Astrocyte (in vitro differentiated cells and primary cell): ENCODE measurements at regions not wholly inside any gene's neighbourhood (a gene's known extent, or its start where the extent isn't known, plus 50 kb on each side); places are given as distances from the start of the nearest gene placed in this dataset.

Experiments
- DNase-seq: peaks from one replicate; pipeline ENCODE4 v3.0.0-alpha.2; 2010; ENCODE audit warnings: low read depth
- FAIRE-seq: peaks from 2 replicates; lab custom pipeline; 2011; peaks lifted over from hg19 to GRCh38; lab: Jason Lieb, UNC
- H2AFZ ChIP-seq: 2 replicates; pipeline ENCODE4 v1.6.0; 2012; ENCODE audit warnings: low read depth, low read length, inconsistent platforms
- H3K27ac ChIP-seq: 2 replicates; pipeline ENCODE4 v1.5.1; 2011; ENCODE audit warnings: low read depth, low read length, inconsistent platforms
- H3K27me3 ChIP-seq: 2 replicates; pipeline ENCODE4 v1.6.0; 2011; ENCODE audit warnings: low read length, inconsistent platforms; ENCODE audit not compliant: insufficient read depth
- H3K36me3 ChIP-seq: 2 replicates; pipeline ENCODE4 v1.5.1; 2011; ENCODE audit warnings: low read length, inconsistent platforms; ENCODE audit not compliant: insufficient read depth
- H3K4me1 ChIP-seq: 2 replicates; pipeline ENCODE4 v1.5.1; 2011; ENCODE audit warnings: low read length, inconsistent platforms; ENCODE audit not compliant: insufficient read depth
- H3K4me2 ChIP-seq: 2 replicates; pipeline ENCODE4 v1.6.0; 2012; ENCODE audit warnings: low read length, inconsistent platforms
- H3K4me3 ChIP-seq: 2 replicates; pipeline ENCODE4 v1.5.1; 2011; ENCODE audit warnings: low read depth, mild to moderate bottlenecking, low read length, inconsistent platforms; ENCODE audit not compliant: insufficient read depth
- H3K79me2 ChIP-seq: 2 replicates; pipeline ENCODE4 v1.6.0; 2012; ENCODE audit warnings: mild to moderate bottlenecking, low read length, inconsistent platforms; ENCODE audit not compliant: insufficient read depth
- H3K9ac ChIP-seq: 2 replicates; pipeline ENCODE4 v1.6.0; 2012; ENCODE audit warnings: mild to moderate bottlenecking, low read length, inconsistent platforms
- H3K9me3 ChIP-seq: 2 replicates; pipeline ENCODE4 v1.5.1; 2012; ENCODE audit warnings: low read depth, mild to moderate bottlenecking, low read length, inconsistent platforms; ENCODE audit not compliant: insufficient read depth
- H4K20me1 ChIP-seq: 2 replicates; pipeline ENCODE4 v1.6.0; 2012; ENCODE audit warnings: low read length, inconsistent platforms; ENCODE audit not compliant: insufficient read depth
- H3K27ac Mint-ChIP-seq: one replicate; pipeline ENCODE4 v1.8.0; 2021; ENCODE audit warnings: mild to moderate bottlenecking, mixed read lengths; ENCODE audit not compliant: unreplicated experiment
- H3K27me3 Mint-ChIP-seq: one replicate; pipeline ENCODE4 v1.8.0; 2021; ENCODE audit warnings: low read depth, mixed read lengths; ENCODE audit not compliant: unreplicated experiment
- H3K36me3 Mint-ChIP-seq: one replicate; pipeline ENCODE4 v1.8.0; 2021; ENCODE audit warnings: low read depth, mixed read lengths; ENCODE audit not compliant: unreplicated experiment
- H3K4me1 Mint-ChIP-seq: one replicate; pipeline ENCODE4 v1.8.0; 2021; ENCODE audit warnings: low read depth, mixed read lengths; ENCODE audit not compliant: unreplicated experiment
- H3K4me3 Mint-ChIP-seq: one replicate; pipeline ENCODE4 v1.8.0; 2021; ENCODE audit warnings: mild to moderate bottlenecking, moderate library complexity, mixed read lengths; ENCODE audit not compliant: unreplicated experiment
- H3K9me3 Mint-ChIP-seq: one replicate; pipeline ENCODE4 v1.8.0; 2021; ENCODE audit warnings: mild to moderate bottlenecking, mixed read lengths; ENCODE audit not compliant: unreplicated experiment
- EZH2 ChIP-seq: IDR thresholded peaks from 2 replicates; pipeline ENCODE4 v1.6.1; 2012; ENCODE audit warnings: mild to moderate bottlenecking, low read length, inconsistent platforms; ENCODE audit not compliant: insufficient read depth
- TF ChIP-seq, protein P1 (sequence below): IDR thresholded peaks from 2 replicates; pipeline ENCODE4 v1.5.1; 2011; ENCODE audit warnings: low read depth, mild to moderate bottlenecking, inconsistent platforms, low read length, moderate library complexity; ENCODE audit not compliant: insufficient read depth

DNA sequence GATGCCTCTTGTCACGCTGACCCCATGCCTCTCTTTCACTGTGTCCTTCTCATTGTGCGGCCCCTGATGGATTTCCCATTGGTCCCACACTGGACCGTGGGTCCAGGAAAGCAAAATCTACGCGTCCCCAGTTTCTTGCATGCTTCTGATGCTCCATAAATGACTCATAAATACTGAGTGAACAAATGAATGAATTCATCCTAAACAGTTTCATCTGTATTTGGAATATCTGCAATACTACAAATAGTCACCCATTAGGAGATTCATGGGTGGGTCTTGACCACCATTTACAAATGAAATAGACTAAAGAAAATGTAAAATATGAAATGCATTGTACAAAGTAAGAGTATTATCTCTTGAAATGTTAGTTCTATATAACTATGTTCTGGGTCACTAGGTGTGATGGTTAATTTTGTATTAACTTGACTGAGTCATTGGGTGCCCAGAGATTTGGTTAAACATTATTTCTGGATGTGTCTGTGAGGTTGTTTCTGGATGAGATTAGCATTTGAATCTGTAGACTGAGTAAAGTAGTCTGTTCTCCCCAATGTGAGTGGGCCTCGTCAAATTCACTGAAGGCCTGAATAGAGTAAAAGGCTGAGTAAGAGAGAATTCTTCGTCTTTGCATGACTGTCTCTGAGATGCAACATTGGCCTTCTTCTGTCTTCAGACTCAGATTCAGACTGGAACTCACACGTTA, 448.7 kb downstream of the PREX1 start:
- Mint-ChIP-seq H3K36me3 (no peaks in the 10 kb centered on the region), H3K27ac (no peak overlapping the region), H3K4me1 (no peaks in the 10 kb centered on the region), H3K27me3 (peaks cover 33% of the 10 kb centered on the region), H3K4me3 (no peak overlapping the region), H3K9me3 (peaks cover 1% of the 10 kb centered on the region)
- Histone ChIP-seq H3K4me2 (no peak overlapping the region), H3K4me1 (peaks cover 4% of the 10 kb centered on the region), H3K4me3 (no peak overlapping the region), H3K79me2 (no peaks in the 10 kb centered on the region), H4K20me1 (no peaks in the 10 kb centered on the region), H3K9me3 (no peaks in the 10 kb centered on the region), H2AFZ (no peak overlapping the region), H3K36me3 (no peaks in the 10 kb centered on the region), H3K27me3 (peaks cover 11% of the 10 kb centered on the region), H3K27ac (no peak overlapping the region), H3K9ac (no peak overlapping the region)
- TF ChIP-seq EZH2: no peak
- TF ChIP-seq, protein P1, sequence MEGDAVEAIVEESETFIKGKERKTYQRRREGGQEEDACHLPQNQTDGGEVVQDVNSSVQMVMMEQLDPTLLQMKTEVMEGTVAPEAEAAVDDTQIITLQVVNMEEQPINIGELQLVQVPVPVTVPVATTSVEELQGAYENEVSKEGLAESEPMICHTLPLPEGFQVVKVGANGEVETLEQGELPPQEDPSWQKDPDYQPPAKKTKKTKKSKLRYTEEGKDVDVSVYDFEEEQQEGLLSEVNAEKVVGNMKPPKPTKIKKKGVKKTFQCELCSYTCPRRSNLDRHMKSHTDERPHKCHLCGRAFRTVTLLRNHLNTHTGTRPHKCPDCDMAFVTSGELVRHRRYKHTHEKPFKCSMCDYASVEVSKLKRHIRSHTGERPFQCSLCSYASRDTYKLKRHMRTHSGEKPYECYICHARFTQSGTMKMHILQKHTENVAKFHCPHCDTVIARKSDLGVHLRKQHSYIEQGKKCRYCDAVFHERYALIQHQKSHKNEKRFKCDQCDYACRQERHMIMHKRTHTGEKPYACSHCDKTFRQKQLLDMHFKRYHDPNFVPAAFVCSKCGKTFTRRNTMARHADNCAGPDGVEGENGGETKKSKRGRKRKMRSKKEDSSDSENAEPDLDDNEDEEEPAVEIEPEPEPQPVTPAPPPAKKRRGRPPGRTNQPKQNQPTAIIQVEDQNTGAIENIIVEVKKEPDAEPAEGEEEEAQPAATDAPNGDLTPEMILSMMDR: no peak
- FAIRE-seq (no peak), DNase-seq (no peak)

DNA sequence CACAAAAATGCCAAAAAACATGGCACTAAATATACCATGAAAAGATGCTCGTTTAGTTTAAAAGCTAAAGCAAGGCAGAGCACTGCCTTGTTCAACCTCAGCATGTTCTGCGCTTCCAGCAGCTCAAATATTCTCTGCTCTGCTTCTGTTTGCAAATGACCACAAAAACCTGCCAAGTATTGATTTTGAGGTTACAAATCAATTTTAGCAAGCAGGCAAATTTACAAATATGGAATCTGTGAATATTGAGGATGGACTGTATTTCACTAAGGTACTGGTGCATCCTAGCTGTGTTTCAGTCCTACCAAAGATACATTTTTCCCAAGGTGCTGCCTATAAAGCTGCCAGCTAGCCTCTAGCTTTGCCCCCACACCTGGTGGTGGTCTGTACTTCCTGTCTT, 449.9 kb downstream of the PREX1 start:
- Mint-ChIP-seq H3K4me1 (no peaks in the 10 kb centered on the region), H3K27ac (no peak overlapping the region), H3K9me3 (peaks cover 1% of the 10 kb centered on the region)

DNA sequence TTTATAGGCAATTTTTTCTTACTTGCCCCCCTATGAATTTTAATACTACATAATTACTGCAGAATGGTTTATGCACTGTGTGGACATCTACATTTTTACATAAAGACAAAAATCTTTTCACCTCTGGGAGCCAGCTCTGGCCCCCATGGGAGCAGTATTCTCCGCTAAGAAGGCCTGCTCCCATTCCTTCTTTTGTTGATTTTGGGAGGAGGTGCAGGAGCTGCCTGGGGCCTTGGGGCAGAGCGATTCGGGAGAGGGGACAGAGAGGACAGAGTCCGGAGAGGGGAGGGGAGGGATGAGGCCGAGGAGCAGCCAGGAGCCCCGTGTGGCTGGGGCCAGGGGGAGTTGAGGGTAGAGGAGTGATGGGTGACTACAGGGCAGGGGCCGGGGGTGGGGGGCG, 452.0 kb downstream of the PREX1 start:
- no peak overlapping the region for H2AFZ ChIP-seq
- H3K9me3 Mint-ChIP-seq: no peaks in the 10 kb centered on the region
- no peaks in the 10 kb centered on the region for H3K36me3 ChIP-seq
- H3K9me3 ChIP-seq: no peaks in the 10 kb centered on the region
- DNase-seq (no peak), FAIRE-seq (no peak)
- H3K79me2 ChIP-seq: no peaks in the 10 kb centered on the region
- H3K27me3 Mint-ChIP-seq: peaks cover 18% of the 10 kb centered on the region
- H3K9ac ChIP-seq: no peak overlapping the region
- H3K27me3 ChIP-seq: peaks cover 14% of the 10 kb centered on the region
- H3K27ac ChIP-seq: no peak overlapping the region
- no peak overlapping the region for H3K4me3 Mint-ChIP-seq
- H3K4me1 Mint-ChIP-seq: no peaks in the 10 kb centered on the region
- H3K4me1 ChIP-seq: peaks cover 8% of the 10 kb centered on the region
- no peaks in the 10 kb centered on the region for H3K36me3 Mint-ChIP-seq
- no peak for TF ChIP-seq EZH2
- TF ChIP-seq, protein P1: no peak
- no peak overlapping the region for H3K27ac Mint-ChIP-seq
- no peaks in the 10 kb centered on the region for H4K20me1 ChIP-seq
- no peak overlapping the region for H3K4me2 ChIP-seq
- H3K4me3 ChIP-seq: no peak overlapping the region

More for the DNA sequence above, 449.9 kb downstream of the PREX1 start:
- TF ChIP-seq, protein P1: no peak
- no peak for TF ChIP-seq EZH2
- Mint-ChIP-seq H3K4me3 (no peak overlapping the region), H3K36me3 (no peaks in the 10 kb centered on the region), H3K27me3 (peaks cover 31% of the 10 kb centered on the region)
- DNase-seq: no peak
- no peak overlapping the region for H3K4me3 ChIP-seq
- no peak overlapping the region for H3K4me2 ChIP-seq
- no peaks in the 10 kb centered on the region for H3K36me3 ChIP-seq
- H4K20me1 ChIP-seq: no peaks in the 10 kb centered on the region
- no peaks in the 10 kb centered on the region for H3K9me3 ChIP-seq
- no peak overlapping the region for H3K27ac ChIP-seq
- peaks cover 8% of the 10 kb centered on the region for H3K4me1 ChIP-seq
- peaks cover 15% of the 10 kb centered on the region for H3K27me3 ChIP-seq
- no peak for FAIRE-seq
- no peak overlapping the region for H2AFZ ChIP-seq
- no peak overlapping the region for H3K9ac ChIP-seq
- H3K79me2 ChIP-seq: no peaks in the 10 kb centered on the region
